ENCODE measurements at regions not wholly inside any gene's neighbourhood (a gene's known extent, or its start where the extent isn't known, plus 50 kb on each side); places are given as distances from the start of the nearest gene placed in this dataset.

DNA sequence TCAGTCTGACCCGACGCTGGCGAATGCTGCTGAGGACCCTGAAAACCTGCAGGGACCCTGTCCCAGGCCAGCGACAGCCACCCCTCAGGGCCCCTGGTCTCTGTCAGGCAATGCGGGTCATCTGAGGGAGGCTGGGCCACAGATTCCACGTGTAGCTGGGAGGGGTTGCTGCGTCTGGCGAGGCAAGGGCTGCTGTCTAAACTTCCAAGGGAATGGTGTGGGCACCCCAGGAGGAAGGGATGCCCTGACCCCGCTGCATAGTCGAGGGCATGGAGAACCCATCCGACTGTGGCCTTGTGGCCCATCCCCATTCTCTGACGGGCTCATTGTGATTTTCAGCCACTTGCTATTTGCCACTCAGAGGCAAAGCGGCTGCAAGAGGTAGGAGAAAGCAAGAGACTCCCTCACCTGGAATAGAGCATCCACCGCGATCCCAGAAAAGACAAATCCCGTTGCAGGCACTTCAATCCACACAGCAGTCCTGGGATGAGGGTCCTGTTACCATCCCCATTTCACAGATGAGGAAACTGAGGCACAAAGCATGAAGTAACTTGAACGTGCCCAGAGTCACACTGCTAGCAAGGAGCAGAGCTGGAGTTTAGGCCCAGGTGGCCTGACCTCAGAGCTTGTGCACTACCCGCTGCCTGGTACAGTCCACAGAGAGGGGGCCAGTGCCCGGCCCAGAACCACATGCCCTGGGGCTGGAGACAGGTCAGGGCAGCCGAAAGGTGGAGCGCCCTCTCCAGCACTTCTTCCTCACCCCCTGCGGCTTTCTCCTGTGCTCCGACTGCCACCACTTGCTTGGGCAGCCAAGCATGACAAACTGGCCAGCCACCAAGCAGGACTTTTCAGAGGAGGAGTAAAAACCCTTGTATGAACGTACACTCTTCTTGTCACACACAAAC, 163.8 kb upstream of the KLF14 start:
- DNase-seq (ENCODE audit: low read depth), result no peak

DNA sequence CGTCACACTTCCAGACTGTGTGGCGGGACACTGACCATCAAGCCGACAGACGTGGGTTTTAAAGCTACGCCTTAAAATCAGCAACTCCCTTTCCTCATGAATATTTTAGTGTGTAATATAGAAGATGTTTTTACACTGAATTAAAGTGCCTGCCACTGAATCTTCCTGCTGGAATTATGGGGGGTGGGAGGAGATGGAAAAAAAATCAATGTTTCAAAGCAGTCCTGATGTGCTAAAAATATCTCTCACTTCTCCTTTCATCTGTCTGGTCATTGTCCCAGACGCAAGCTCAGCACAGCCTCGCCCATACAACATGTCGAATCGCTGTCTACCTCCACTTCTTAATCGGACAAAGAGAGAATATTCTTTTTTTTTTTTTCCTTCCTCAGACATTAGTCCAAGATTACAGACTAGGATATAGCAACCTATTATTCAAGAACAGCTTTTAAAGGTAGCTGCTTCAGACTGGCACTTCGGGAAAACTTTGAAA, 165.1 kb upstream of the KLF14 start:
- no peak for DNase-seq (ENCODE audit: low read depth)

DNA sequence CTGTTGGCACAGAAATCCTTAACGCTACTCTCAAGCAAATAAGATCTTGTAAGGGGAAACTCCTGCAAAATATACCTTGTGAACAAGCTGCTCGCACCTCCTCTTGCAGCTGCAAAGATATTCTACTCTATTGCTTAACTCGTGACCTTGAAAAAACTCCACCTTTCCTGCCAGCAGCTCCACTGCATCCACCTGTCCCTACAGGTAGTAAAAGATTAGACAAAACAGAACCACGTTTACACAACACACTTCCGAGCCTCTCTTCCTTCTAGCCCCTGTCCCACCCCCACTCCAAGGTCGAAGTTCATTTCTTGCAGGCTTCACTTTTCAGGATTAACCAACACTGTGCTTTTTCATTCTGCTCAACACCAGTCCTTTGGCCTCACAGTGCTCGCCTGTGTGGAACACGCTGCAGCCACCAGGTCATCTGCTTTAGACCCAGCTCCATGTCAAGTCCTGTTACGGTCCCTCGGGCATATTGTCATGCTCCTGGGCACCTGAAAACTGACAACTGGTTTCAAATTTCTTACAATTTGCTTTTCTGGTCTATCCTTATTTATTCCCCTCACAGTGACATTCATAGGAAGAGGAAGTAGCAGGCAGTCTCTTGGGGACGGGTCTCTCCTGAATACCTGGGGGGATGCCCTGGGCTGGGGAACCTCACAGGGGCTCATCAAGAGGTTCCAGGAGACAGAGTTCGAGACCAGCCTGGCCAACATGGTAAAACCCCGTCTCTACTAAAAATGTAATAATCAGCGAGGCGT, 165.8 kb upstream of the KLF14 start:
- DNase-seq (ENCODE audit: low read depth), result no peak

DNA sequence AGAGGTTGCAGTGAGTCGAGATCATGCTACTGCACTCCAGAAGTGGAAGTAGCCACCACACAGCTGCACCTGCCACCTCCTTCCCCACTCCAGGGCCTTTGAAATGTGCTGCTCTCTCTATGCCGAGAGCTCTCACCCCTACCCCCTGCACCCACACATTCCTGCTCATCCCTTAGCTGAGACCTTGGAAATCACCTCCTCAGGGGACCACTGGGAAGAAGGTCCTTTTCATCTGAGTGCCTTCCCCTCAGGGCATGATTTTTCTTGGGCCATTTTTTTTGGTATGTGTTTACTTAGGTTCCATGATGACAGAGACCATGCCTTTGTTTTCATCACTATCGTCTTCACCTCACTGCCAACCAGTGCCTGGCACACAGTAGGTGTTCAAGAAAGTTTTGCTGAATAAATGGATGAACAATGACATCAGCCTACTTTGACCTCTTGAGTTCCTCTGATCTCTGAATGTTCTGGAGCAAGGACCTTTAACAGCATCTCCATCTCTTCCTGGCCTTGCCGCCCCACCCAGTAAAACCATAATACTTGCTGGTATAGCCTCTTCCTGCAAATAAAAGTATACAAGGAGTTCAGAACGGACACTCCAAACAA, 166.6 kb upstream of the KLF14 start:
- no peak for DNase-seq (ENCODE audit: low read depth)

DNA sequence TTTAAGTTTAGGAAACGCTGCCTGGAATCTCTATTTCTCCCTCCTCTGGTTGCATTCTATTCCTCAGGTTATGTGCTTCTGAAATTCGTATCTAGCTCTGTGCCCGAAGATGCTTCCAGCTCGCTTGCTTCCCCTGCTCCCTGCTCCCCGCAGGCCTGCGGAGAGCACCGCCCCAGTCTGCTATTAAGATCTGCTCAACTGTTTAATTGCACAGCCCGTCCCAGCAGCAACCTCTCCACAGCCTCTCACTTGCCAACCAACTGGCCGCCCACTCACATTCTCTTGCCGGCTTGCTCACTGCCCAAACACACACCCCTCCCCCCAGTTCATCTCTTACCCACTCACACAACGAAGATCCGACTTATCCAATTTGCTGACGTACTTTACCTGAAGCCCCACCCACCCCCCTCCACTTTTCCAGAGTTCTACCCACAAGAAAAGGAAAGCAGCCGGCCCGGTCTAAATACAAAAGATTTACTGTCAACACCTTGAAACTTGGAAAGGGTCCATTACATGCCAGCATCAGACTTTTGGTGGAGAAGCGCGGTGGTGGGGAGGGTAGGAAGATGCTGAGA, 167.3 kb upstream of the KLF14 start:
- DNase-seq (ENCODE audit: low read depth), result no peak

DNA sequence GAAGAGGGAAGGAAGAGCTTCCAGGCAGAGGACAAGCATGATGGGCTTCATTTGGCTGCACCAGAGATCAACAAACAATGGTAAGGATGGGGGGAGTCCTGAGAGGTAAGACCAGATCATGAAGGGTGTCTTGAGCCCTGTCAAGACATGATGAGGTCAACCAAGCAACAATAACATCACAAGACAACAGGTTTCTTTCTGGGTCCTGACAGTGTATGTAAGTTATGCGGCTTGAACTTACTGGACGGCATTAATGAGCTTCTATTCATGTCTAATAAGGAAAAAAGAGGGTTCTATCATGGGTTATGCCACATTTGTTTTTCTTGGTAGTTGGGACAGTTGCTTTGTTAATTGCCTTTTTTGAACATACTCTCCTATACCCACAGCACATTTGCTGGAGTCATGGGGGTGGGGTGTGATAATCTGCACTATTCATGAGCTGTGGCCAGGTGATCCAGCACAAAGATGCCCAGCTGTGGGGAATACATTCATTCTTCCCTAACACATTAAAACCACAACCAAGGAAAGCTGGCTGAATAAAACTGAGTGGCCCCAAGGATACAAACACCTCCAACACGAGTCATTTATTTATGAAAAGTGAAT, 168.8 kb upstream of the KLF14 start:
- DNase-seq (ENCODE audit: low read depth), result no peak

DNA sequence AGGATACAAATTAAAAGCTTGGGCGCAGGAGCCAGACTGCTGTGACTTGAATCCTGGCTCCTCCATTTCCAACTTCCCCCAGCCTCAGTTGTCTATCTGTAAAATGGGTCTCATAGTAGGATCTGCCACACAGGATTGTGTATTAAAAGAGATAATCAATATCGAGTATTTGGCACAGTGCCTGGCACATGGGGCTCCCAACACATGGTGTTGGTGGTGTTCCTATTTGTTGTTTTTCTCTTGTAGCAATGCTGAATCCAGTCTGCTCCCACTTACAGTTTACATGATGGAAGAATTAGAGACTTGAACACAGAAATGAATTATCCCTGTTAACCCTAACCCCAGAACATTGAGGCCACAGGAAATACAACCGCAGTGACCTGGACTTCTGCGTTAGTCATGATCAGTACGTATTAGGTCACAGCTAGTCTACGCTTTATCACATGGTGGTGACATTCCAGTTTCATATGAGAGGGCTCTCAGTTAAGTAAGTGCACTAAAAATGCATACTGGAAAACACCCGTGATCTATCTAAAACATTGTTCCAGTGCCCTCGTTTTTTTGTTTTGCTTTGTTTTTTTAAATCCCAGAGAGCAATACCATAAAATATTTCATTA, 169.5 kb upstream of the KLF14 start:
- no peak for DNase-seq (ENCODE audit: low read depth)

DNA sequence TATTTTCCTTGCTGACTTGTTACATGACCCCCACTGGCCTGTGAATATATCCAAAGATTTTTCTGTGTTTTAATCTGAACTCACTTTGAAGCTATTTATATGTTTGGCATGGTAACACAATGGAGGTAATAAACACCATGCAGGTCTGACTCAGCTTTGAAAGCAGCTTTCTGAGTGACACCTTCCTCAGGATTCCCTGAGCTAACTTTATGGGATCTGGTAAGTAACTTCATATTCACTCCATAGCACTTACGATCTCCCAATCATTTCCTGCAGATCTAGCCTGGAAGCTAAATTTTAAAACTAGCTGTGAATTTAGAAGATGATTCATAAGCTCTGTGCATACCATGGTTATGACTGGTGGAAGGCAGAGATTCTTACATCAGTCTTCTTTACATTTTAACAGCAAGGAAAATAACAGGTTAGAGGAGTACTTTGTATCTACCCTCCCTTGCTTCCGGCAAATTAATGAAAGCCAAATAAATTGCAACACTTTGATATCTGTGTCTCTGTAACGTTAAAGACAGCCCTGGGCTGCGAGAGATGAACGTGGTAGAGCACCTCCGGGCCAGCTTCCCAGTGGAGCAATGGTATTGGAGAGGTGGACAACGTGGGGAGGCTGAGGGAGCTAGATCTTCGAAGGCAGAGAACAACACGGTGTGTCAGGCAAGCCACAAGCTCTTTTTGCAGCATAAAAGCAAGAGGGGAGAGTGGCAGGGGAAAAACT, 170.2 kb upstream of the KLF14 start:
- DNase-seq (ENCODE audit: low read depth), result no peak

DNA sequence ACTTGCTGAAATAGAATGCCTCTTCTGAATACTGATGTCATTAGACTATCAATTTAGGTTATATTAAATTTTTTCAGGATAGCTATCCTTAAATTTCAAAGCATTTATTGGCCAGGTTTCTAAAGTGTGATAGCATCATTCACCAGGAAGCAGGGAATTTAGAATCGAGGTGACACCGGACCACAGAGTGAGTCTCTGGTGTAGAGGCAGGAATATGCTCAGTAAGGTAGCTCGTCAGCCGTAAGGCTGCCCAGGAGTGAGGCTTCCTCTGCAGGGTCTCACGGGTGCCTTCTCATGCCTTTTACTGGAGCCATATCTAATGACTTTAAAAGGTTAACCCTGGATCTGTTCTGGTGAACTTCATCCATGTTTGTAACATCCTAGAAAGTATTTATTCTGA, 170.8 kb upstream of the KLF14 start:
- no peak for DNase-seq (ENCODE audit: low read depth)

DNA sequence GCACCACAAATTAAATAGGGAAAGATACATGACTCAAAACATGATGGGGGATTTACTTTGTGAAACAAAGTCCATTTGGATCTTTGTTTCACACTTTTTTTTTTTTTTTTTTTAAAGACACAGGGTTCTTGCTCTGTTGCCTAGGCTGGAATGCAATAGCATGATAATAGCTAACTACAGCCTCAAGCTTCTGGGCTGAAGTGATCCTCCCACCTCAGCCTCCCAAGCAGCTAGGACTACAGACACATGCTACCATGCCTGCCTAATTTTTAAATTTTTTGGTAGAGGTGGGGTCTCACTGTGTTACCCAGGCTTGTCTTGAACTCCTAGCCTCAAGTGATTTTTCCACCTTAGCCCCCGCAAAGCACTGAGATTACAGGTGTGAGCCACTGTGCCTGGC, 172.6 kb upstream of the KLF14 start:
- no peak for DNase-seq (ENCODE audit: low read depth)

DNA sequence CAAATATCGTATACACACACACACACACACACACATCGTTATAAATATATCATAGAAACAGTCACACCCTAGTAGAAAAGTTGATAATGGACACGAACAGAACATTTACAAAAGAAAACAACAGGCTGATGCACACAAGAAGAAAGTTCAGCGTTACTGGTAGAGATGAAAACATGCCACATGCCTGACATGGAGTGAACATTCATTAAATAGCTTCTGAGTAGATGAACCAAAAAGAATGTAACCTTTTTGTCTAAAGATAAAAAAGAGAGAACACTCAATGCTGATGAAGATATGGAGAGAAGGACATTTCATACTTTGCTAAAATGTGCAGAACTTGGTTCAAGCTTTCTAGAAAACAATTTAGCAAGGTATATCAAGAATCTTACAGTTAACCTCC, 173.4 kb upstream of the KLF14 start:
- DNase-seq (ENCODE audit: low read depth), result no peak

DNA sequence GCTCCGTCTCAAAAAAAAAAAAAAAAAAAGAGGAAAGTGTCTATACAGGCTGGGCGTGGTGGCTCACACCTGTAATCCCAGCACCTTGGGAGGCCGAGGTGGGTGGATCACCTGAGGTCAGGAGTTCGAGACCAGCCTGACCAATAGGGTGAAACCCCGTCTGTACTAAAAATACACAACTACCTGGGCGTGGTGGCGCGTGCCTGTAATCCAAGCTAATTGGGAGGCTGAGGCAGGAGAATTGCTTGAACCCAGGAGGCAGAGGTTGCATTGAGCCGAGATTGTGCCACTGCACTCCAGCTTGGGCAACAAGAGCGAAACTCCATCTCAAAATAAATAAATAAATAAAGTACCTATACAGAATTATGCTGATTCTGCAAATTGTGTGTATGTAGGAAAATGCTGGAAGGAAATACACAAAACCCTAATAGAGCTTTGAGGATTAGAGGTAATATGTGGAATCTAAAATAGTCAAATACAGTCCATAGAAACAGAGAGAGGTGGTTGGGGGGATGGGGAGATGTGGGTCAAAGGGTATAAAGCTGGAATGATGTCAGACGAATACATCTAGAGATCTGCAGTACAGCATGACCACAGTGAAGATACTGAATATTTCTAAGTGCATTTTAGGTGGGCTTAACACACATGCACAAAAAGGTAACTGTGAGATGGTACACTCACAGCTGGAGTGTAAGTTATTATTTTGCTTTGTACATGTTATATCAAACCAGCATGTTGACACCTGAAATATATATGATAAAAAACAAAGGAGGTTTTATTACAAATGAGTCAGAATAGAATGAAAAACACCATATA, 174.5 kb upstream of the KLF14 start:
- DNase-seq (ENCODE audit: low read depth), result no peak

DNA sequence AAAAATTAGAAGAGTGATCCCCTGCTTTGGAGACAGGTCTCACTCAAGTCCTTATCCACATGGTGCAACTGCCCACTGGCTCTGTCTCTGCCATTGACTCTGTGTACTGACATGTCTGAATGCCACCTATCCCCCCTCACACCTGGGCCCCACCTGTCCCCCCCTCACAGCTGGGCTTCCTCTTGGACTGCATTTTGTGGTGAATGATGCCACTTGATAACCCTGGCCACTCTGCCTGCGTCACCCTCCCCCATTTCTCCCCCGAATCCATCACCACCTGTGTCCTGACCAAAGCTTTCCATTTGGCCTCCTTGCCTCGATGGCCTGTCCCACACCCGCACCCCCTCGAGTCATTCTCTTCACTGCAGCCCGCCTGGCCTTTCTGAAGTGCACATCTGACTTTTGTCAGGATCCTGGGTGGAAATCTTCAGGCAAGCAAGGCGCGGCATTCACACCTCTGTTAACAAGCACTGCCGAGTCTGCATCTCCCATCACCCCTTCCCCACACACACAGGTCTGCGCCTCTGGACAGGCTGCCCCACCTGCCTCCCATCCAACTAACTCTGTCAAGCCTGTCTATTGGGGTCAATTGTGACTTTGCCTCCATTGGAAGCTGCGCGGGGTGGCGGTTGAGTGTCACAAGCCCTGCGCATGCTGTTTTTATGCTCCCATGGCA, 175.3 kb upstream of the KLF14 start:
- no peak for DNase-seq (ENCODE audit: low read depth)

DNA sequence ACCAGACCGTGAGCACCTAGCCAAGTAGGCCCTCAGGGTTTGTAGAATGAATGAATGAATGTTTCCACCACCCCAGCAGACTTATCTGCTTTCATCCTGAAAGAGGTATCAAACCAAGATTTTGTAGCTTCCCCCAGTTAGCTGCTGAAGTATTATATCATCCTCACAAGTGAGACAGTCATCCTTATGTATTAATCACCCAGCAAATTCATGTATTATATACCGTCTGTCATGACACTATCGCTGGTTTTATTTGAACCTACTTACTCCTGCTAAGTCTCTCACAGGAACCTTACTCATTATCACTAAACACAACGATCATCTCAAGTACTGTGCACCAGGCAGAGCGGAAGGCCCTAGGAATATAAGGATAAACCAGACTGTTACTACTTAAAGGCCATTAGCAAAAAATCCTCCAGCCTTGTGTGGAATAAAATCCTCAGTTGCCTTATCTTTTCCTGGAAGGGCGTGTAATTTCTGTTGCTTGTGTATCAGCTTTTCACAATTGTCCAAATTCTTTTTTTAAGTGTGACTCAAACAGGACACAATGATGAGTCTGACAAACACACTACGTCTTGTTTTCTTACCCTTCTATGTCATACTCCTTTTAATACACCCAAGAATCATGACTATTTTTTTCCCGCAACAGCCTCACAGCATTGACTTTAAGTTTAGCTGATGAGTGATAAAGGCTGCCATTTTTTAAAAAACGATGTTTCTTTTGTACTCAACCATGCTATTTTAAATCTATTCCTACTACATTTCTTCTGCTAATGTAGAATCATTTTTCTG, 176.1 kb upstream of the KLF14 start:
- DNase-seq (ENCODE audit: low read depth), result no peak

DNA sequence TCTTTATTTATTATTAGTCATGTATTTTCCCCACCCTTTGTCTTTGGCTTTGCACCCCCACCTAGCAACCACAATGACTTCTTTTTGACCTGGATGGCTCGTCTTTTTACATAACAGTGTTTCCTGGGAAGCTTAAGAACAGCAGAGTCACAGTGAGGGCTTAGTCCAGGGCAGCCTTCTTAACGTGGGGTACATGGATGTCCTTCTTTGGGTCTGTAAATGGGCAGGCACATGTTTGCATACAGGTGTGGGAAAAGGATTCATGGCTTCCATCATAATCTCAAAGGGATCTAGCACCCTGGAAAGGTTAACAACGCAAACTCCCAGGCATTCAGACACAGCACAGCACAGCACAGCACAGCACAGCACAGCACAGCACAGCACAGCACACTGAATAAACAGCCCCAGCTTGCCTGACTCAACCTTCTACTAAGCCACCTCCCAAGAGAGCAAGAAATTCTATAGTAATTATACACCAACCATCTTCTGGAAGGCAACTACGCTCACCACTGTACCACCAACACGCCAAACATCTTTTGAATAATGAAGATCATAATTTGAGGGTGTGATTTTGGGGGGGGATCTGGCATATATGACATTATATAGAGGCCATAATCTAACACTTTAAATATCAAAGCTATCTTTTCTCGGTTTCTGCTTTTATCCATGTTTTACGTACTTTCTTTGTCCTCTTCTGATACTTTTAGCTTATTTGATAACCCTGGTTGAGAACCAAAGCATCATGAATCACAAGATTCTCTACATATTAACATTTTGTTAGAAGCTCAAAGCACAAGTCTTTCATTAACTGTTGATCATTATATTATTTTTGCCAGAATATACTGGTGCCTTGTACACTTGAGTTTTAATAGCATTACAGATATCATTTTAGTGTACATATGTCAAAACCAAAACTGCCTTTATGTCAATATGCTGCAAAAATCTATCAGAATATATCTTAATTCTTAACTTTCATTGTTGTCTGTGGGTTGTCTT, 177.2 kb upstream of the KLF14 start:
- DNase-seq (ENCODE audit: low read depth), result no peak

DNA sequence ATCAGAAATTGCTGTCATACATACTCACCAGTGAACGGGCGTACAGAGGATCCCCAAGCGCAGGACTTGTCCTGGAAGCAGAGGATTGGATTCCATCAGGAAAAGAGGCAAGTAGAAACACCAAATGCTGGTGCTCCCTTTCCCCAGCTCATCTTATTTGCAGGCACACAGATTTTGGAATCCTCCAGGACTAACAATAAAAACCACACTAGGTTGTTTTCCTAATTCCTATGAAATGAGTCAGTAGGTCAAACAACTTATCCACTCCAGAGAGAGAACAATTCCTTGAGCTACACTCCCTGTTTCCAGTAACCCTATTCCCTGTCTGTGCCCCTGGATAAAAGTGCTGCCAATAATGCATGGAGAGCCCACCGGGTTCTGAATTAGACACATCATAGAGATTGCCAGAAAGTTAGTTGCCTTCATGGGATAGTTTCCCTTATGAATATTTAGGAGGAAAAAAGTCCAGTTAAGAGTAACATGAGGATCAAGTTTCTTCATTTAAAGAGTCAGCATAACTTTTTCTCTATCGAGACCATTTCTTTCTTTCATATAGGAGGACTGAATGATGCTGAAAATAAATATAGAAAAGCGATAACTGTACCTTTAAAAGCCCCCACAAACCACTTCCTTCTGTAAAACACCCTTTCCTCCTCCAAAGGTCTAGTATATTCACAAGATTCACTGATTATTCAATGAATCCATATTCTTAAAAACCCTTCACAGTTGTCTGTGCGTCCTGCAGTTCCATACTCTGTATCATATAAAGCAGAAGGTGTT, 178.3 kb upstream of the KLF14 start:
- DNase-seq (ENCODE audit: low read depth), result no peak

Data from stimulated activated CD8-positive, alpha-beta memory T cell treated with anti-CD3 and anti-CD28 coated beads, Interleukin-12 subunit alpha, Interleukin-12 subunit beta, amount 100 ng/mL, for 4 hours (primary cell).